Stimulated activated CD4-positive, alpha-beta T cell treated with anti-CD3 and anti-CD28 coated beads, Interleukin-12 subunit alpha, Interleukin-12 subunit beta, amount 100 ng/mL, for 4 hours (primary cell): ENCODE measurements at regions not wholly inside any gene's neighbourhood (a gene's known extent, or its start where the extent isn't known, plus 50 kb on each side); places are given as distances from the start of the nearest gene placed in this dataset.

ENCODE experiments used
- DNase-seq: peaks from one replicate; pipeline ENCODE4 v3.0.0-alpha.2; 2020

DNA sequence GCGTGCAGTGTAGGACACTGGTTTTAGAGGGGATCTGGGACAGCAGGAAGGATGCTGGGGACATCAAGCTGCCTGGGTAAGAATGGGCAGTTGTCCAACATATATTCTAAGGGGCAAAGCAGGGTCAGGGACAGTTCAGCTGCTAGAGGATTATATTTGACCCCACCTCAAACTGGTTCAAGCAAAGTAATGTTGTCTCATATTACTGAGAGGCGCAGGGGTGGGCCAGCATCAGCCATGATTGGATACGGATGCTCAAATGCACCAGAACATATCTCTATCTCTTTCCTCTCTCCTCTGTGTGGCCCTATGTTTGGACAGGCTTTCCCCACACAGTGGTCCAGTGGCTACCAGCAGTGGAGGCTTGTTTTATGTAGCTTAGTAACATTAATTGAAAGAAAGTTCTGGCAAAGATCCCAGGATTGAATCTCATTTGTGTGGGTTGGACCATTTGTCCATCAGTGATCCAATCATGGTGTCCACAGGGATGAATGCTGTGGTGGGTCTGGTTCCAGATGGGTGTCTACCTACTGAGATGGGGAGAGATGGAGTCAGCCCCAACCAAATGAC is 49.8 kb upstream of the RGMA start:
- DNase-seq, result no peak
